Stimulated activated effector memory CD8-positive, alpha-beta T cell treated with anti-CD3 and anti-CD28 coated beads, Interleukin-12 subunit alpha, Interleukin-12 subunit beta, amount 100 ng/mL, for 72 hours (primary cell): ENCODE measurements at regions not wholly inside any gene's neighbourhood (a gene's known extent, or its start where the extent isn't known, plus 50 kb on each side); places are given as distances from the start of the nearest gene placed in this dataset.

Source experiments
- ATAC-seq: fragments of 150-1000 bp; cut with Tn5 transposase; 2 replicates; pipeline ENCODE4 v1.10.0; 2021
- DNase-seq, 2 donors: peaks; one replicate each; pipeline ENCODE4 v3.0.0; 2021 to 2022; ENCODE audit warnings: low spot score in 2 of 2
- H3K27ac Mint-ChIP-seq: one replicate; pipeline ENCODE4 v1.8.0; 2022; ENCODE audit warnings: mild to moderate bottlenecking, mixed read lengths
- H3K36me3 Mint-ChIP-seq: one replicate; pipeline ENCODE4 v1.8.0; 2022; ENCODE audit warnings: mild to moderate bottlenecking, mixed read lengths
- H3K4me1 Mint-ChIP-seq: one replicate; pipeline ENCODE4 v1.8.0; 2022; ENCODE audit warnings: mixed read lengths
- H3K4me3 Mint-ChIP-seq: one replicate; pipeline ENCODE4 v1.8.0; 2022; ENCODE audit warnings: mild to moderate bottlenecking, mixed read lengths
- H3K9me3 Mint-ChIP-seq: one replicate; pipeline ENCODE4 v1.8.0; 2022; ENCODE audit warnings: mixed read lengths

GRCh38 chr5:8769631-8770030 is 776.2 kb downstream of the SEMA5A start:
- H3K36me3 Mint-ChIP-seq: no peaks in the 10 kb centered on the region

GRCh38 chr5:8770431-8770830 is 775.4 kb downstream of the SEMA5A start:
- no peaks in the 10 kb centered on the region for H3K4me1 Mint-ChIP-seq
- DNase-seq (no peak), ATAC-seq (no peak)
- no peaks in the 10 kb centered on the region for H3K36me3 Mint-ChIP-seq
- no peak overlapping the region for H3K4me3 Mint-ChIP-seq
- H3K9me3 Mint-ChIP-seq: peaks cover 6% of the 10 kb centered on the region
- H3K27ac Mint-ChIP-seq: no peak overlapping the region

More at GRCh38 chr5:8769631-8770030, 776.2 kb downstream of the SEMA5A start:
- Mint-ChIP-seq H3K27ac (no peak overlapping the region), H3K4me3 (no peak overlapping the region), H3K4me1 (no peaks in the 10 kb centered on the region), H3K9me3 (peaks cover 8% of the 10 kb centered on the region)
- DNase-seq (no peak), ATAC-seq (no peak)

GRCh38 chr5:8773046-8773615 is 772.7 kb downstream of the SEMA5A start:
- H3K9me3 Mint-ChIP-seq: peaks cover 15% of the 10 kb centered on the region
- no peaks in the 10 kb centered on the region for H3K36me3 Mint-ChIP-seq
- no peak overlapping the region for H3K27ac Mint-ChIP-seq
- H3K4me1 Mint-ChIP-seq: no peaks in the 10 kb centered on the region
- DNase-seq (no peak), ATAC-seq (no peak)
- H3K4me3 Mint-ChIP-seq: no peak overlapping the region

- peaks cover 28% of the 10 kb centered on the region for H3K9me3 Mint-ChIP-seq
- no peak overlapping the region for H3K4me3 Mint-ChIP-seq
- DNase-seq (no peak), ATAC-seq (no peak)
- no peak overlapping the region for H3K27ac Mint-ChIP-seq
- H3K4me1 Mint-ChIP-seq: no peaks in the 10 kb centered on the region
- no peaks in the 10 kb centered on the region for H3K36me3 Mint-ChIP-seq
Observed at GRCh38 chr5:8784692-8785091, 761.2 kb downstream of the SEMA5A start.

- Mint-ChIP-seq H3K4me3 (no peak overlapping the region), H3K9me3 (peaks cover 29% of the 10 kb centered on the region), H3K4me1 (no peaks in the 10 kb centered on the region), H3K27ac (no peak overlapping the region), H3K36me3 (no peaks in the 10 kb centered on the region)
- DNase-seq (no peak), ATAC-seq (no peak)
Observed at GRCh38 chr5:8788246-8788645, 757.6 kb downstream of the SEMA5A start.

GRCh38 chr5:8805653-8806052 is 740.2 kb downstream of the SEMA5A start:
- Mint-ChIP-seq H3K27ac (no peak overlapping the region), H3K4me3 (no peak overlapping the region), H3K4me1 (no peaks in the 10 kb centered on the region), H3K36me3 (no peaks in the 10 kb centered on the region), H3K9me3 (peaks cover 24% of the 10 kb centered on the region)
- DNase-seq (no peak), ATAC-seq (no peak)

GRCh38 chr5:8807636-8808035 is 738.2 kb downstream of the SEMA5A start:
- Mint-ChIP-seq H3K36me3 (no peaks in the 10 kb centered on the region), H3K4me1 (no peaks in the 10 kb centered on the region), H3K27ac (no peak overlapping the region), H3K9me3 (peaks cover 20% of the 10 kb centered on the region), H3K4me3 (no peak overlapping the region)
- ATAC-seq (no peak), DNase-seq (no peak)

- H3K9me3 Mint-ChIP-seq: peaks cover 21% of the 10 kb centered on the region
Observed at GRCh38 chr5:8811581-8811980, 734.3 kb downstream of the SEMA5A start.

GRCh38 chr5:8813180-8813579 is 732.7 kb downstream of the SEMA5A start:
- ATAC-seq (no peak), DNase-seq (no peak)
- H3K9me3 Mint-ChIP-seq: peaks cover 21% of the 10 kb centered on the region
- H3K4me1 Mint-ChIP-seq: no peaks in the 10 kb centered on the region
- H3K36me3 Mint-ChIP-seq: no peaks in the 10 kb centered on the region
- H3K27ac Mint-ChIP-seq: no peak overlapping the region
- no peak overlapping the region for H3K4me3 Mint-ChIP-seq

More at GRCh38 chr5:8811581-8811980, 734.3 kb downstream of the SEMA5A start:
- Mint-ChIP-seq H3K36me3 (no peaks in the 10 kb centered on the region), H3K4me1 (no peaks in the 10 kb centered on the region), H3K4me3 (no peak overlapping the region), H3K27ac (no peak overlapping the region)
- ATAC-seq (no peak), DNase-seq (no peak)

- Mint-ChIP-seq H3K36me3 (no peaks in the 10 kb centered on the region), H3K27ac (no peak overlapping the region), H3K4me3 (no peak overlapping the region), H3K4me1 (no peaks in the 10 kb centered on the region), H3K9me3 (peaks cover 21% of the 10 kb centered on the region)
- no peak for DNase-seq
- ATAC-seq: no peak
Observed at GRCh38 chr5:8814105-8814504, 731.8 kb downstream of the SEMA5A start.

- Mint-ChIP-seq H3K4me3 (no peak overlapping the region), H3K36me3 (no peaks in the 10 kb centered on the region), H3K4me1 (no peaks in the 10 kb centered on the region), H3K9me3 (peaks cover 20% of the 10 kb centered on the region), H3K27ac (no peak overlapping the region)
- ATAC-seq: no peak
- DNase-seq: no peak
Observed at GRCh38 chr5:8824371-8824770, 721.5 kb downstream of the SEMA5A start.

GRCh38 chr5:8825139-8825757 is 720.6 kb downstream of the SEMA5A start:
- no peak for DNase-seq
- no peaks in the 10 kb centered on the region for H3K36me3 Mint-ChIP-seq
- peaks cover 17% of the 10 kb centered on the region for H3K9me3 Mint-ChIP-seq
- no peak for ATAC-seq
- H3K27ac Mint-ChIP-seq: no peak overlapping the region
- H3K4me3 Mint-ChIP-seq: no peak overlapping the region
- H3K4me1 Mint-ChIP-seq: no peaks in the 10 kb centered on the region

GRCh38 chr5:8826508-8826907 is 719.4 kb downstream of the SEMA5A start:
- Mint-ChIP-seq H3K27ac (no peak overlapping the region), H3K4me1 (no peaks in the 10 kb centered on the region), H3K9me3 (peaks cover 13% of the 10 kb centered on the region), H3K36me3 (no peaks in the 10 kb centered on the region), H3K4me3 (no peak overlapping the region)
- DNase-seq (no peak), ATAC-seq (no peak)

- Mint-ChIP-seq H3K9me3 (peaks cover 6% of the 10 kb centered on the region), H3K36me3 (no peaks in the 10 kb centered on the region), H3K4me1 (no peaks in the 10 kb centered on the region), H3K27ac (no peak overlapping the region), H3K4me3 (no peak overlapping the region)
- no peak for DNase-seq
- no peak for ATAC-seq
Observed at GRCh38 chr5:8827696-8828095, 718.2 kb downstream of the SEMA5A start.

- Mint-ChIP-seq H3K27ac (no peak overlapping the region), H3K9me3 (peaks cover 4% of the 10 kb centered on the region), H3K4me1 (no peaks in the 10 kb centered on the region), H3K36me3 (no peaks in the 10 kb centered on the region), H3K4me3 (no peak overlapping the region)
- DNase-seq: no peak
- no peak for ATAC-seq
Observed at GRCh38 chr5:8828596-8829322, 717.1 kb downstream of the SEMA5A start.
